ENCODE measurements at regions not wholly inside any gene's neighbourhood (a gene's known extent, or its start where the extent isn't known, plus 50 kb on each side); places are given as distances from the start of the nearest gene placed in this dataset.
"Not testable (repeated sequence)": the region's sequence is repeated elsewhere in the genome, so short reads cannot be mapped to it uniquely, and the experiment has no call there.

GRCh38 chr13:69092615-69093322 is 1014.9 kb upstream of the ATXN8OS start:
- DNase-seq, result no peak
- no peak for ATAC-seq

GRCh38 chr13:69077267-69077666 is 1030.4 kb upstream of the ATXN8OS start:
- no peak for ATAC-seq

GRCh38 chr13:69069554-69070133 is 1038.0 kb upstream of the ATXN8OS start:
- ATAC-seq (no peak), DNase-seq (no peak)

More at GRCh38 chr13:69077267-69077666, 1030.4 kb upstream of the ATXN8OS start:
- DNase-seq, result no peak

- no peak for ATAC-seq
These were observed 1056.9 kb upstream of the ATXN8OS start for GRCh38 chr13:69050696-69051095.

GRCh38 chr13:69044629-69045028 is 1063.0 kb upstream of the ATXN8OS start:
- no peak for ATAC-seq

More at GRCh38 chr13:69050696-69051095, 1056.9 kb upstream of the ATXN8OS start:
- DNase-seq, result no peak

GRCh38 chr13:69040898-69041297 is 1066.7 kb upstream of the ATXN8OS start:
- DNase-seq, result no peak

More at GRCh38 chr13:69044629-69045028, 1063.0 kb upstream of the ATXN8OS start:
- DNase-seq, result no peak

GRCh38 chr13:69035771-69036170 is 1071.9 kb upstream of the ATXN8OS start:
- DNase-seq (no peak), ATAC-seq (no peak)

More at GRCh38 chr13:69040898-69041297, 1066.7 kb upstream of the ATXN8OS start:
- ATAC-seq, result no peak

- DNase-seq (no peak), ATAC-seq (no peak)
These were observed 1078.7 kb upstream of the ATXN8OS start for GRCh38 chr13:69028936-69029335.

GRCh38 chr13:69020120-69020519 is 1087.5 kb upstream of the ATXN8OS start:
- DNase-seq (no peak), ATAC-seq (no peak)

- not testable (repeated sequence) for ATAC-seq, DNase-seq
These were observed 1089.5 kb upstream of the ATXN8OS start for GRCh38 chr13:69018173-69018572.

- ATAC-seq (no peak), DNase-seq (no peak)
These were observed 1096.8 kb upstream of the ATXN8OS start for GRCh38 chr13:69010789-69011188.

- DNase-seq (no peak), ATAC-seq (no peak)
These were observed 1099.1 kb upstream of the ATXN8OS start for GRCh38 chr13:69008499-69008898.

GRCh38 chr13:68998056-68998455 is 1109.6 kb upstream of the ATXN8OS start:
- DNase-seq (no peak), ATAC-seq (no peak)

GRCh38 chr13:68996668-68997025 is 1111.0 kb upstream of the ATXN8OS start:
- no peak for DNase-seq
- ATAC-seq, result no peak

GRCh38 chr13:68995972-68996667 is 1111.5 kb upstream of the ATXN8OS start:
- ATAC-seq (no peak), DNase-seq (no peak)

- ATAC-seq (no peak), DNase-seq (no peak)
These were observed 1114.5 kb upstream of the ATXN8OS start for GRCh38 chr13:68993154-68993553.

GRCh38 chr13:68988176-68988575 is 1119.5 kb upstream of the ATXN8OS start:
- ATAC-seq (no peak), DNase-seq (no peak)

- ATAC-seq (no peak), DNase-seq (no peak)
These were observed 1120.0 kb upstream of the ATXN8OS start for GRCh38 chr13:68987585-68987984.

- no peak for DNase-seq
- ATAC-seq, result no peak
These were observed 1122.8 kb upstream of the ATXN8OS start for GRCh38 chr13:68984688-68985319.

- no peak for DNase-seq
- ATAC-seq, result no peak
These were observed 1124.5 kb upstream of the ATXN8OS start for GRCh38 chr13:68982961-68983619.

- no peak for DNase-seq
- no peak for ATAC-seq
These were observed 1131.3 kb upstream of the ATXN8OS start for GRCh38 chr13:68976287-68976686.

- DNase-seq (no peak), ATAC-seq (no peak)
These were observed 1137.1 kb upstream of the ATXN8OS start for GRCh38 chr13:68970532-68970931.
